ENCODE measurements at regions not wholly inside any gene's neighbourhood (a gene's known extent, or its start where the extent isn't known, plus 50 kb on each side); places are given as distances from the start of the nearest gene placed in this dataset.
"Not testable (repeated sequence)": the region's sequence is repeated elsewhere in the genome, so short reads cannot be mapped to it uniquely, and the experiment has no call there.

- dilution Hi-C loops (cut with MboI; ENCODE audit: extremely low pct_ligation_motif_present, low sequenced_read_pairs) (no loop called here), intact Hi-C loops (cut with micrococcal nuclease) (no loop called here)
- no peak overlapping the region for H3K4me3 ChIP-seq (replicated peaks in 1 of 3; ENCODE audit: insufficient read depth in 1 of 3, low read depth in 1 of 3, low read length in 3 of 3)
- ChIA-PET CTCF (no interaction called here), POLR2A (no interaction called here)
- H3K9me1 ChIP-seq (replicated peaks; ENCODE audit: control insufficient read depth, extremely low read depth, insufficient read depth, low read length): no peaks in the 10 kb centered on the region
- H3K9me3 ChIP-seq (replicated peaks; ENCODE audit: control insufficient read depth, insufficient read depth, low read length): no peaks in the 10 kb centered on the region
- no peaks in the 10 kb centered on the region for H3K36me3 ChIP-seq (ENCODE audit: control insufficient read depth in 2 of 2, extremely low read depth in 1 of 2, insufficient read depth in 2 of 2, low read length in 2 of 2)
- no peaks in the 10 kb centered on the region for H3K27me3 ChIP-seq (ENCODE audit: control insufficient read depth in 2 of 2, insufficient read depth in 2 of 2, low read length in 2 of 2)
- no peaks in the 10 kb centered on the region for H3K79me2 ChIP-seq (ENCODE audit: control insufficient read depth, insufficient read depth, low read length)
- BruUV-seq (replicated peaks): no TSS peak
- DNase-seq (ENCODE audit: low read depth, low spot score) (no peak), FAIRE-seq (no peak)
- no peak overlapping the region for H3K27ac ChIP-seq (ENCODE audit: insufficient read depth, low read depth, low read length)
- TF ChIP-seq FOS (IDR thresholded peaks at IDR 0.05; ENCODE audit: borderline replicate concordance, insufficient read depth, low read length) (no peak), POLR2AphosphoS5 (IDR thresholded peaks at IDR 0.05; ENCODE audit: insufficient read depth, low read depth, low read length) (no peak), JUN (IDR thresholded peaks at IDR 0.05; ENCODE audit: borderline replicate concordance, insufficient read depth, insufficient read length, low read depth) (no peak), EZH2 (IDR thresholded peaks at IDR 0.05; ENCODE audit: borderline replicate concordance, low read depth, low read length, severe bottlenecking) (no peak), CTCF (IDR thresholded peaks at IDR 0.05; ENCODE audit: extremely low read depth in 1 of 2, insufficient read depth in 1 of 2, low read depth in 1 of 2, low read length in 2 of 2) (no peak), MAX (IDR thresholded peaks at IDR 0.05; ENCODE audit: insufficient read depth, insufficient read length) (no peak), GATA2 (IDR thresholded peaks at IDR 0.05; ENCODE audit: insufficient read depth, insufficient read length, low read depth, low read length) (no peak), MYC (IDR thresholded peaks at IDR 0.05; ENCODE audit: low read depth, low read length) (no peak), POLR2A (IDR thresholded peaks at IDR 0.05; ENCODE audit: low read depth, low read length) (no peak)
- H3K4me2 ChIP-seq (ENCODE audit: insufficient read depth, low read length): no peak overlapping the region
- no peak overlapping the region for H2AFZ ChIP-seq (ENCODE audit: low read depth, low read length)
- no peaks in the 10 kb centered on the region for H3K4me1 ChIP-seq (ENCODE audit: control insufficient read depth, extremely low read depth, insufficient read depth, low read length)
- no peaks in the 10 kb centered on the region for H4K20me1 ChIP-seq (replicated peaks; ENCODE audit: control insufficient read depth, extremely low read depth, insufficient read depth, low read length)
- no peak overlapping the region for H3K9ac ChIP-seq (replicated peaks; ENCODE audit: extremely low read depth, insufficient read depth, low read length)
Measured at GRCh38 chr15:81710328-81710727, 335.5 kb downstream of the MEX3B start.

GRCh38 chr15:81706816-81707346 lies 332.9 kb upstream of the TMC3 start:
- intact Hi-C loops (cut with micrococcal nuclease); H2AFZ ChIP-seq (ENCODE audit: low read depth, low read length); H3K79me2 ChIP-seq (ENCODE audit: control insufficient read depth, insufficient read depth, low read length); POLR2A ChIA-PET; dilution Hi-C loops (cut with MboI; ENCODE audit: extremely low pct_ligation_motif_present, low sequenced_read_pairs); BruUV-seq (replicated peaks); H3K9ac ChIP-seq (replicated peaks; ENCODE audit: extremely low read depth, insufficient read depth, low read length); CTCF ChIA-PET; H3K27ac ChIP-seq (ENCODE audit: insufficient read depth, low read depth, low read length); H3K4me2 ChIP-seq (ENCODE audit: insufficient read depth, low read length); H3K9me1 ChIP-seq (replicated peaks; ENCODE audit: control insufficient read depth, extremely low read depth, insufficient read depth, low read length); H3K9me3 ChIP-seq (replicated peaks; ENCODE audit: control insufficient read depth, insufficient read depth, low read length); DNase-seq (ENCODE audit: low read depth, low spot score); H3K36me3 ChIP-seq (ENCODE audit: control insufficient read depth in 2 of 2, extremely low read depth in 1 of 2, insufficient read depth in 2 of 2, low read length in 2 of 2); FAIRE-seq; H3K27me3 ChIP-seq (ENCODE audit: control insufficient read depth in 2 of 2, insufficient read depth in 2 of 2, low read length in 2 of 2); H3K4me3 ChIP-seq (replicated peaks in 1 of 3; ENCODE audit: insufficient read depth in 1 of 3, low read depth in 1 of 3, low read length in 3 of 3); H4K20me1 ChIP-seq (replicated peaks; ENCODE audit: control insufficient read depth, extremely low read depth, insufficient read depth, low read length); H3K4me1 ChIP-seq (ENCODE audit: control insufficient read depth, extremely low read depth, insufficient read depth, low read length): not testable (repeated sequence)

GRCh38 chr15:81705727-81706126 lies 331.7 kb upstream of the TMC3 start:
- H3K4me1 ChIP-seq (ENCODE audit: control insufficient read depth, extremely low read depth, insufficient read depth, low read length); H4K20me1 ChIP-seq (replicated peaks; ENCODE audit: control insufficient read depth, extremely low read depth, insufficient read depth, low read length); H3K9me1 ChIP-seq (replicated peaks; ENCODE audit: control insufficient read depth, extremely low read depth, insufficient read depth, low read length); DNase-seq (ENCODE audit: low read depth, low spot score); H3K4me3 ChIP-seq (replicated peaks in 1 of 3; ENCODE audit: insufficient read depth in 1 of 3, low read depth in 1 of 3, low read length in 3 of 3); H3K27ac ChIP-seq (ENCODE audit: insufficient read depth, low read depth, low read length); POLR2A ChIA-PET; H2AFZ ChIP-seq (ENCODE audit: low read depth, low read length); H3K9me3 ChIP-seq (replicated peaks; ENCODE audit: control insufficient read depth, insufficient read depth, low read length); H3K36me3 ChIP-seq (ENCODE audit: control insufficient read depth in 2 of 2, extremely low read depth in 1 of 2, insufficient read depth in 2 of 2, low read length in 2 of 2); FAIRE-seq; dilution Hi-C loops (cut with MboI; ENCODE audit: extremely low pct_ligation_motif_present, low sequenced_read_pairs); H3K4me2 ChIP-seq (ENCODE audit: insufficient read depth, low read length); H3K27me3 ChIP-seq (ENCODE audit: control insufficient read depth in 2 of 2, insufficient read depth in 2 of 2, low read length in 2 of 2); H3K9ac ChIP-seq (replicated peaks; ENCODE audit: extremely low read depth, insufficient read depth, low read length); intact Hi-C loops (cut with micrococcal nuclease); H3K79me2 ChIP-seq (ENCODE audit: control insufficient read depth, insufficient read depth, low read length); BruUV-seq (replicated peaks): not testable (repeated sequence)
- CTCF ChIA-PET: interaction anchor here (0.7 kb wide), 1 partner anchor 63 kb away, joined by 3 read pairs; no protein-coding TSS in a partner anchor
